Esophagus squamous epithelium (tissue), 4 donors: ENCODE measurements at regions not wholly inside any gene's neighbourhood (a gene's known extent, or its start where the extent isn't known, plus 50 kb on each side); places are given as distances from the start of the nearest gene placed in this dataset.

ENCODE experiments used
- POLR2A ChIP-seq, 4 donors: fragments of 450-650 bp; IDR thresholded peaks; one replicate each; pipeline ENCODE4 v1.6.1; 2017; ENCODE audit warnings: antibody characterized with exemption in 4 of 4, mild to moderate bottlenecking in 4 of 4, moderate library complexity in 3 of 4
- TF ChIP-seq, protein P1 (sequence below), 6 experiments: fragments of 450-650 bp in 4 of 6; fragments of 200-600 bp in 2 of 6; sonication (generic) in 2 of 6; IDR thresholded peaks; one replicate each; pipeline ENCODE4 v1.5.1; 2016 to 2019; ENCODE audit warnings: antibody characterized with exemption in 6 of 6, mild to moderate bottlenecking in 4 of 6, moderate library complexity in 4 of 6

DNA sequence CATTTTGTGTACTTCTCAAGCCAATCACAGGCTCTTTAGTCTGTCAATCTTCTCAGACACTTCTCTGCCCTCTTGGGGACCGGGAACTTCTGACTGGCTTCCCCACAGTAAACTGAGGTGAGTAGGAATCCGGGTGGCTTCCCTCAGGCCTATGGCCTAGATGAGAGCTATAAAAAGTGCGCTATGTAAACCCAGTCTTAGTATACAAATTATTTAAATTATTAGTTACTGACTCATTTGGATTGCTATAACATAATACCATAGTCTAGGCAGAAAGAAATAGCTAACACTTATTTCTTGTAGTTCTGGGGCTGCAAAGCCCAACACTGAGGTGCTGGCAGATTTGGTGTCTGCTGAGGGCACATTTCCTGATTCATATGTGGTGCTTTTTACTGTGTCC, 109.2 kb upstream of the MCHR2 start:
- TF ChIP-seq, protein P1, sequence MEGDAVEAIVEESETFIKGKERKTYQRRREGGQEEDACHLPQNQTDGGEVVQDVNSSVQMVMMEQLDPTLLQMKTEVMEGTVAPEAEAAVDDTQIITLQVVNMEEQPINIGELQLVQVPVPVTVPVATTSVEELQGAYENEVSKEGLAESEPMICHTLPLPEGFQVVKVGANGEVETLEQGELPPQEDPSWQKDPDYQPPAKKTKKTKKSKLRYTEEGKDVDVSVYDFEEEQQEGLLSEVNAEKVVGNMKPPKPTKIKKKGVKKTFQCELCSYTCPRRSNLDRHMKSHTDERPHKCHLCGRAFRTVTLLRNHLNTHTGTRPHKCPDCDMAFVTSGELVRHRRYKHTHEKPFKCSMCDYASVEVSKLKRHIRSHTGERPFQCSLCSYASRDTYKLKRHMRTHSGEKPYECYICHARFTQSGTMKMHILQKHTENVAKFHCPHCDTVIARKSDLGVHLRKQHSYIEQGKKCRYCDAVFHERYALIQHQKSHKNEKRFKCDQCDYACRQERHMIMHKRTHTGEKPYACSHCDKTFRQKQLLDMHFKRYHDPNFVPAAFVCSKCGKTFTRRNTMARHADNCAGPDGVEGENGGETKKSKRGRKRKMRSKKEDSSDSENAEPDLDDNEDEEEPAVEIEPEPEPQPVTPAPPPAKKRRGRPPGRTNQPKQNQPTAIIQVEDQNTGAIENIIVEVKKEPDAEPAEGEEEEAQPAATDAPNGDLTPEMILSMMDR (IDR thresholded peaks at IDR 0.05): no peak
- no peak for TF ChIP-seq POLR2A (IDR thresholded peaks at IDR 0.05)
